GM10266 (cell line): ENCODE measurements at regions not wholly inside any gene's neighbourhood (a gene's known extent, or its start where the extent isn't known, plus 50 kb on each side); places are given as distances from the start of the nearest gene placed in this dataset.

Source experiments
- DNase-seq: peaks from one replicate; pipeline ENCODE4 v3.0.0; 2012; ENCODE audit errors: extremely low spot score
- CTCF ChIP-seq: IDR thresholded peaks from 2 replicates; pipeline ENCODE4 v1.5.1; 2012; ENCODE audit warnings: mild to moderate bottlenecking, low read depth; ENCODE audit not compliant: control insufficient read depth, insufficient read depth; ENCODE audit errors: missing control alignments

- no peak for DNase-seq
- no peak for TF ChIP-seq CTCF
These were observed 351.9 kb downstream of the ENC1 start for GRCh38 chr5:74288448-74289108.

GRCh38 chr5:74288038-74288437 lies 352.5 kb downstream of the ENC1 start:
- TF ChIP-seq CTCF = no peak
- no peak for DNase-seq

GRCh38 chr5:74286734-74287695 lies 353.5 kb downstream of the ENC1 start:
- DNase-seq = no peak
- no peak for TF ChIP-seq CTCF

- no peak for TF ChIP-seq CTCF
- DNase-seq = no peak
These were observed 354.8 kb downstream of the ENC1 start for GRCh38 chr5:74285675-74286280.

GRCh38 chr5:74282490-74282889 lies 358.0 kb downstream of the ENC1 start:
- TF ChIP-seq CTCF = no peak
- DNase-seq = no peak

- DNase-seq = no peak
- TF ChIP-seq CTCF = no peak
These were observed 359.4 kb downstream of the ENC1 start for GRCh38 chr5:74281166-74281565.
